ENCODE measurements at regions not wholly inside any gene's neighbourhood (a gene's known extent, or its start where the extent isn't known, plus 50 kb on each side); places are given as distances from the start of the nearest gene placed in this dataset.

- Histone ChIP-seq H3K9me3 (peaks cover 0 to 8% of the 10 kb centered on the region in 2 donors), H3K4me3 (no peak overlapping the region), H3K36me3 (no peaks in the 10 kb centered on the region), H3K4me1 (no peaks in the 10 kb centered on the region), H3K27me3 (no peaks in the 10 kb centered on the region), H3K27ac (no peak overlapping the region)
- no peak for TF ChIP-seq CTCF (IDR thresholded peaks at IDR 0.05)
- intact Hi-C loops (cut with DNase I): no loop called here
- DNase-seq (no peak), ATAC-seq (no peak)
Measured at GRCh38 chr6:165091121-165091785, 218.2 kb downstream of the C6orf118 start.

- no peak overlapping the region for H3K27ac ChIP-seq
- TF ChIP-seq CTCF (IDR thresholded peaks at IDR 0.05): no peak
- no peaks in the 10 kb centered on the region for H3K27me3 ChIP-seq
- no peak for DNase-seq
- intact Hi-C loops (cut with DNase I): no loop called here
- H3K9me3 ChIP-seq: peaks cover 0 to 2% of the 10 kb centered on the region in 2 donors
- H3K4me1 ChIP-seq: no peaks in the 10 kb centered on the region
- no peak overlapping the region for H3K4me3 ChIP-seq
- ATAC-seq: no peak
- H3K36me3 ChIP-seq: no peaks in the 10 kb centered on the region
Measured at GRCh38 chr6:165090242-165090641, 219.2 kb downstream of the C6orf118 start.

- Histone ChIP-seq H3K9me3 (peaks cover 0 to 2% of the 10 kb centered on the region in 2 donors), H3K4me1 (no peaks in the 10 kb centered on the region), H3K36me3 (no peaks in the 10 kb centered on the region), H3K4me3 (no peak overlapping the region), H3K27me3 (no peaks in the 10 kb centered on the region), H3K27ac (no peak overlapping the region)
- no peak for TF ChIP-seq CTCF (IDR thresholded peaks at IDR 0.05)
- no peak for ATAC-seq
- intact Hi-C loops (cut with DNase I): no loop called here
- DNase-seq: no peak
Measured at GRCh38 chr6:165086814-165087213, 222.6 kb downstream of the C6orf118 start.

GRCh38 chr6:165082636-165083035 is 226.8 kb downstream of the C6orf118 start:
- Histone ChIP-seq H3K27ac (no peak overlapping the region), H3K36me3 (no peaks in the 10 kb centered on the region), H3K4me1 (no peaks in the 10 kb centered on the region), H3K27me3 (no peaks in the 10 kb centered on the region), H3K4me3 (no peak overlapping the region), H3K9me3 (peaks cover 0 to 2% of the 10 kb centered on the region in 2 donors)
- no peak for TF ChIP-seq CTCF (IDR thresholded peaks at IDR 0.05)
- intact Hi-C loops (cut with DNase I): no loop called here
- DNase-seq (no peak), ATAC-seq (no peak)

- ATAC-seq: no peak
- no peak for TF ChIP-seq CTCF (IDR thresholded peaks at IDR 0.05)
Measured at GRCh38 chr6:165081944-165082532, 227.4 kb downstream of the C6orf118 start.

More at GRCh38 chr6:165081944-165082532, 227.4 kb downstream of the C6orf118 start:
- intact Hi-C loops (cut with DNase I): no loop called here
- no peak for DNase-seq
- H3K36me3 ChIP-seq: no peaks in the 10 kb centered on the region
- H3K4me3 ChIP-seq: no peak overlapping the region
- no peak overlapping the region for H3K27ac ChIP-seq
- peaks cover 0 to 2% of the 10 kb centered on the region in 2 donors for H3K9me3 ChIP-seq
- H3K27me3 ChIP-seq: no peaks in the 10 kb centered on the region
- H3K4me1 ChIP-seq: no peaks in the 10 kb centered on the region
